ENCODE measurements at regions not wholly inside any gene's neighbourhood (a gene's known extent, or its start where the extent isn't known, plus 50 kb on each side); places are given as distances from the start of the nearest gene placed in this dataset.

DNA sequence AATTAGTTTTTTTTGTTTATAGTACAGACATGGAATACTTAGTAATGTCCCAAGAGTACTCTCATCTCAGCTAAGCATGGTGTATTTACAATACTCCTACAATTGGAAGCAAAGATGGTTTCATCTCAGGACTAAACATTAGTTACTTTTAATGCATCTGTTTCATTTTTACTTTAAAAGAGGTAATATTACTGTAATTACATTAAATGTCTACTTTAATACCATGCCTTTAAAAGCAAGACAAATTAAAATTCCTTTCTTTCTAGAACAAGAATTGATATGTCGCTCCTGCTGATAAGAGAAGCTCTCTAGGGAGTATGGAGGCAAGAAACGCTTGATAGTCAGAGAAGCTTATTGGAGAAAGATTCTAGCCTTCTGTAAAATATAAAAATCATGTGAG lies 284.9 kb upstream of the ADAMTS5 start:
- no peak for TF ChIP-seq CTCF (IDR thresholded peaks at IDR 0.05; ENCODE audit: low read depth, low read length, poor library complexity, severe bottlenecking)
- no peak for TF ChIP-seq EZH2phosphoT487 (IDR thresholded peaks at IDR 0.05; ENCODE audit: borderline replicate concordance, low read length)
